Naive thymus-derived CD4-positive, alpha-beta T cell (primary cell): ENCODE measurements at regions not wholly inside any gene's neighbourhood (a gene's known extent, or its start where the extent isn't known, plus 50 kb on each side); places are given as distances from the start of the nearest gene placed in this dataset.
"Not testable (repeated sequence)": the region's sequence is repeated elsewhere in the genome, so short reads cannot be mapped to it uniquely, and the experiment has no call there.

Experiments
- ATAC-seq: fragments of 150-1000 bp; cut with Tn5 transposase; 2 replicates; pipeline ENCODE4 v1.10.0; 2021; ENCODE audit warnings: mild to moderate bottlenecking, moderate library complexity
- CTCF ChIA-PET: fragments of 350-600 bp; sonication (Branson Sonifier 250); formaldehyde crosslinking; loops from one replicate; lab custom pipeline; 2021; ENCODE audit warnings: antibody characterized with exemption; lab: Charles Lee
- POLR2A ChIA-PET: fragments of 350-600 bp; sonication (Branson Sonifier 250); formaldehyde crosslinking; loops from one replicate; lab custom pipeline; 2021; ENCODE audit warnings: antibody characterized with exemption, inconsistent platforms; lab: Charles Lee
- DNase-seq, 9 donors: peaks; one replicate each; pipeline versions ENCODE4 v3.0.0 to v3.0.0-alpha.2; 2020 to 2022; ENCODE audit warnings: mixed read lengths in 1 of 9
- H3K27ac ChIP-seq: one replicate; pipeline ENCODE4 v1.7.0; 2013; ENCODE audit warnings: mild to moderate bottlenecking, low read depth, low read length, moderate library complexity
- H3K27me3 ChIP-seq, 2 donors: one replicate each; pipeline ENCODE4 v1.7.0; 2013; ENCODE audit warnings: low read length in 2 of 2, mild to moderate bottlenecking in 2 of 2, moderate library complexity in 2 of 2; ENCODE audit not compliant: control insufficient read depth in 2 of 2, insufficient read depth in 2 of 2
- H3K36me3 ChIP-seq, 3 experiments: 1 replicate in 2 of 3; 2 replicates in 1 of 3; pipeline ENCODE4 v1.7.0; 2013; ENCODE audit warnings: low read length in 3 of 3, mild to moderate bottlenecking in 3 of 3, moderate library complexity in 1 of 3; ENCODE audit not compliant: insufficient read depth in 3 of 3, control insufficient read depth in 2 of 3
- H3K4me1 ChIP-seq, 2 donors: one replicate each; pipeline ENCODE4 v1.7.0; 2013; ENCODE audit warnings: low read length in 2 of 2, mild to moderate bottlenecking in 2 of 2, moderate library complexity in 1 of 2; ENCODE audit not compliant: control insufficient read depth in 2 of 2, insufficient read depth in 2 of 2
- H3K4me3 ChIP-seq: 2 replicates; pipeline ENCODE4 v1.7.0; 2013; ENCODE audit warnings: mild to moderate bottlenecking, low read length
- H3K9me3 ChIP-seq, 3 experiments: 1 replicate in 2 of 3; 2 replicates in 1 of 3; pipeline ENCODE4 v1.7.0; 2013; ENCODE audit warnings: low read length in 3 of 3; ENCODE audit not compliant: control insufficient read depth in 2 of 3
- H3K27ac Mint-ChIP-seq, 9 donors: one replicate each; pipeline ENCODE4 v1.8.0; 2020 to 2022; ENCODE audit warnings: mixed read lengths in 9 of 9, mild to moderate bottlenecking in 8 of 9, moderate library complexity in 5 of 9, inconsistent platforms in 2 of 9
- H3K27me3 Mint-ChIP-seq, 5 donors: one replicate each; pipeline ENCODE4 v1.8.0; 2021 to 2022; ENCODE audit warnings: mixed read lengths in 5 of 5, mild to moderate bottlenecking in 1 of 5
- H3K36me3 Mint-ChIP-seq, 5 donors: one replicate each; pipeline ENCODE4 v1.8.0; 2020 to 2022; ENCODE audit warnings: mixed read lengths in 5 of 5, mild to moderate bottlenecking in 3 of 5, inconsistent platforms in 1 of 5
- H3K4me1 Mint-ChIP-seq, 7 donors: one replicate each; pipeline ENCODE4 v1.8.0; 2020 to 2022; ENCODE audit warnings: mixed read lengths in 7 of 7, mild to moderate bottlenecking in 3 of 7, inconsistent platforms in 1 of 7
- H3K4me3 Mint-ChIP-seq, 10 donors: one replicate each; pipeline ENCODE4 v1.8.0; 2020 to 2022; ENCODE audit warnings: mild to moderate bottlenecking in 10 of 10, mixed read lengths in 10 of 10, moderate library complexity in 6 of 10, inconsistent platforms in 2 of 10
- H3K9me3 Mint-ChIP-seq, 11 donors: one replicate each; pipeline ENCODE4 v1.8.0; 2020 to 2022; ENCODE audit warnings: mixed read lengths in 11 of 11, mild to moderate bottlenecking in 4 of 11, inconsistent platforms in 1 of 11, moderate library complexity in 1 of 11
- intact Hi-C, 2 donors: fragments of 100-400 bp; cut with micrococcal nuclease; formaldehyde crosslinking; loops; one replicate each; pipeline ENCODE4 v1.15.1; 2023

DNA sequence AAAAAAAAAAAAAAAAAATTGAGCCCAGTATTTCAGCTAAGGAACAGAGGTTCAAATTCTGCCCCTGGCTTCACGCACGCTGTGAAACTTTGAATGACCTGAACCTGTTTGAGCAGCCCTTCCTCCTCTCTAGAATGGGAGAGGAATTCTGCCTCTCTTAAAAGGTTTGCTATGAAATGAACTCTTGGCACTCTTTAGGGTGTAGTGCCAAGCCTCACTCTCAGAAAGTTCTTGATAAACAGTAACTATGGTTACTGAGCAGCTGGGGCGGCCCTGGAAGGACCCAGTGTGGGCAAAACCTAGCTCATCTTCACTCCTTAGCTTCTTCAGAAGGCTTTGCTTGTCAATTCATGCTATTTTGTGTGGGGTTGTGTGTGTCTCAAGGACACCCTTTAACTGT, 73.7 kb downstream of the GEMIN8 start:
- H3K9me3 ChIP-seq: no peaks in the 10 kb centered on the region
- H3K4me3 ChIP-seq: no peak overlapping the region
- peaks cover 0 to 7% (median 2%) of the 10 kb centered on the region in 11 donors for H3K9me3 Mint-ChIP-seq
- peaks cover 0 to 6% (median 4%) of the 10 kb centered on the region in 7 donors for H3K4me1 Mint-ChIP-seq
- H3K27ac Mint-ChIP-seq: no peak overlapping the region
- ChIA-PET POLR2A (no interaction called here), CTCF (no interaction called here)
- DNase-seq: no peak
- H3K27me3 ChIP-seq: no peaks in the 10 kb centered on the region
- peaks cover 0 to 5% (median 0%) of the 10 kb centered on the region in 5 donors for H3K27me3 Mint-ChIP-seq
- no peaks in the 10 kb centered on the region for H3K4me1 ChIP-seq
- H3K36me3 Mint-ChIP-seq: peaks cover 0 to 9% (median 0%) of the 10 kb centered on the region in 5 donors
- no peak overlapping the region for H3K4me3 Mint-ChIP-seq
- no peak overlapping the region for H3K27ac ChIP-seq
- no peak for ATAC-seq
- intact Hi-C loops: no loop called here
- no peaks in the 10 kb centered on the region for H3K36me3 ChIP-seq

DNA sequence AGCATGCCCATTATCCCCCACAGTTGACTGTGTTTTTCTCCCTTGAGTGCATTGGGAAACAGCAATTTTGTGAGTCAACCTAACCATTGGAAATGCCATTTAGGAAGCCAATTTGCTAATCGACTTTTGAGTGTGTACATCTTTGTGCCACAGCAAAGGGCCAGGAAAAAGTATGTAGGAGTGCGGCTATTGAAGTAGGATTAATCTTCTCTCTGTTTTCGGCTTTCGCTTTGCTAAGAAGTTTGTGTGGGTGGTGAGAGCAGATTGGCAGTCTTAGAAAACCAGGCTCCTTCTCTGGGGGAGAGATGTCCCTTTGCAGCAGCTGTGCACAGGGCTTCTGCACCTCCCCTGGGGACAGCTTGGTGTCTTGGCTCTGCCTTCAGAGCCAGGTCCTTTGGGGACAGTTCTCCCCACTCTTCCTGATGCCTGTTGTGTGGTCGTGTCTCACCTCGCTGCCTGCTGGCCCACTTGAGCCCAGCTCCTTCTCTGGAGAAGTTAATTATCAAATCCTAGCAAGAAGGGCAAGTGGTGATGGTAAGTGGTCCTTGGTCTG, 74.5 kb downstream of the GEMIN8 start:
- Mint-ChIP-seq H3K4me1 (peaks cover 0 to 6% (median 4%) of the 10 kb centered on the region in 7 donors), H3K4me3 (no peak overlapping the region), H3K27me3 (peaks cover 0 to 5% (median 0%) of the 10 kb centered on the region in 5 donors), H3K36me3 (peaks cover 0 to 9% (median 0%) of the 10 kb centered on the region in 5 donors), H3K27ac (no peak overlapping the region), H3K9me3 (peaks cover 0 to 7% (median 2%) of the 10 kb centered on the region in 11 donors)
- POLR2A ChIA-PET: no interaction called here
- intact Hi-C loops: no loop called here
- Histone ChIP-seq H3K9me3 (no peaks in the 10 kb centered on the region), H3K4me1 (no peaks in the 10 kb centered on the region), H3K4me3 (no peak overlapping the region), H3K36me3 (no peaks in the 10 kb centered on the region), H3K27me3 (no peaks in the 10 kb centered on the region), H3K27ac (no peak overlapping the region)
- CTCF ChIA-PET: no interaction called here
- DNase-seq (no peak), ATAC-seq (no peak)

DNA sequence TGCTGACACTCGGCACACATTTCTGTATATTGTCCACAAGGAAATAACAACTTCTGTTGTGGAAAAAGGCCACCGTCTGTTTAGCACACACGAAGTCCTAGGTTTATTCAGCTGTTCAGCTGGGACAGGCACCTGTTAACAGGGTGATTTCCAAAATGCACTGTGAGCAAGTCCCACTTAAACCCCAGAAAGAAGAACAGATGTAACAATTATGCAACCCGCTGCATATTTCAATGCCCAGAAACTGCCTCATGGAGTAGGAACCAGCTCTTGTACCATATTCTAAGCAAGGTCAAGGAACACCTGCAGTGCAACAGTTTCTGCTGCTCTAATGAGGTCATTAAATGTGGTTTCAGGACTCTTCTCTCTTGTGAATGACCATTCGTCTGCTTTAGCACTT, 77.1 kb downstream of the GEMIN8 start:
- Histone ChIP-seq H3K27ac (no peak overlapping the region), H3K36me3 (no peaks in the 10 kb centered on the region), H3K4me1 (no peaks in the 10 kb centered on the region), H3K27me3 (no peaks in the 10 kb centered on the region), H3K4me3 (no peak overlapping the region), H3K9me3 (no peaks in the 10 kb centered on the region)
- Mint-ChIP-seq H3K4me3 (no peak overlapping the region), H3K36me3 (peaks cover 0 to 5% (median 0%) of the 10 kb centered on the region in 5 donors), H3K4me1 (no peaks in the 10 kb centered on the region), H3K27ac (no peak overlapping the region), H3K27me3 (peaks cover 0 to 5% (median 0%) of the 10 kb centered on the region in 5 donors), H3K9me3 (peaks cover 0 to 6% (median 0%) of the 10 kb centered on the region in 11 donors)
- ChIA-PET POLR2A (no interaction called here), CTCF (no interaction called here)
- intact Hi-C loops: no loop called here
- DNase-seq (no peak), ATAC-seq (no peak)

DNA sequence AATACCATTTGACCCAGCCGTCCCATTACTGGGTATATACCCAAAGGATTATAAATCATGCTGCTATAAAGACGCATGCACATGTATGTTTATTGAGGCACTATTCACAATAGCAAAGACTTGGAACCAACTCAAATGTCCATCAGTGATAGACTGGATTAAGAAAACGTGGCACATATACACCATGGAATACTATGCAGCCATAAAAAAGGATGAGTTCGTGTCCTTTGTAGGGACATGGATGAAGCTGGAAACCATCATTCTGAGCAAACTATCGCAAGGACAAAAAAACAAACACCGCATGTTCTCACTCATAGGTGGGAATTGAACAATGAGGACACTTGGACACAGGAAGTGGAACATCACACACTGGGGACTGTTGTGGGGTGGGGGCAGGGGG, 83.5 kb downstream of the GEMIN8 start:
- H3K9me3 ChIP-seq, ATAC-seq, DNase-seq, H3K4me1 ChIP-seq, H3K4me1 Mint-ChIP-seq, H3K4me3 Mint-ChIP-seq, H3K27me3 Mint-ChIP-seq, CTCF ChIA-PET, H3K9me3 Mint-ChIP-seq, H3K27ac Mint-ChIP-seq, intact Hi-C loops, H3K27me3 ChIP-seq, POLR2A ChIA-PET, H3K4me3 ChIP-seq, H3K27ac ChIP-seq, H3K36me3 Mint-ChIP-seq, H3K36me3 ChIP-seq: not testable (repeated sequence)

DNA sequence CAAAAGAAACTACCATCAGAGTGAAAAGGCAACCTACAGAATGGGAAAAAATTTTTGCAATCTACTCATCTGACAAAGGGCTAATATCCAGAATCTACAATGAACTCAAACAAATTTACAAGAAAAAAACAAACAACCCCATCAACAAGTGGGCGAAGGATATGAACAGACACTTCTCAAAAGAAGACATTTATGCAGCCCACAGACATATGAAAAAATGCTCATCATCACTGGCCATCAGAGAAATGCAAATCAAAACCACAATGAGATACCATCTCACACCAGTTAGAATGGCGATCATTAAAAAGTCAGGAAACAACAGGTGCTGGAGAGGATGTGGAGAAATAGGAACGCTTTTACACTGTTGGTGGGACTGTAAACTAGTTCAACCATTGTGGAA, 83.9 kb downstream of the GEMIN8 start:
- H3K27ac Mint-ChIP-seq, H3K27me3 ChIP-seq, H3K4me3 ChIP-seq, H3K27ac ChIP-seq, POLR2A ChIA-PET, H3K36me3 Mint-ChIP-seq, H3K4me3 Mint-ChIP-seq, H3K4me1 ChIP-seq, ATAC-seq, H3K9me3 ChIP-seq, H3K36me3 ChIP-seq, H3K4me1 Mint-ChIP-seq, H3K27me3 Mint-ChIP-seq, intact Hi-C loops, DNase-seq, H3K9me3 Mint-ChIP-seq, CTCF ChIA-PET: not testable (repeated sequence)

DNA sequence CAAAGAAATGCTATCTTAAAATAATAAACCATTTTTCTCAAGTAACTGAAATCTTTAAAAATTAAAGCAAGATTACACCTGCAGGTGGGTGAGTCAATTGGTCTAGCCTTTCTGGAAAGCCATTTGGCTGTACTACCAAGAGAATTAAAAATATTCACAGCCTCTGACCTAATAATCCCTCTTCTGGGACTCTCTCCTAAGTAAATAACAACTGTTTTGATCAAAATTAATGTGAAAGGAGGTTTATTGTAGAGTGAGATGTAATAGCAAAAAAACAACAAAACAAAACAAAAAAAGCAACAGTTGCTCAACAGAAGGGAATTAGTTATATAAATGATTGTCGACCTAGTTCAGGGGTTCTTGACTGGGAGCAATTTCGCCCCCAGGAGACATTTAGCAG, 89.0 kb downstream of the GEMIN8 start:
- POLR2A ChIA-PET: no interaction called here
- CTCF ChIA-PET: no interaction called here
- H3K4me1 Mint-ChIP-seq: peaks cover 0 to 9% (median 3%) of the 10 kb centered on the region in 7 donors
- no peak for ATAC-seq
- Histone ChIP-seq H3K36me3 (no peaks in the 10 kb centered on the region), H3K4me1 (no peaks in the 10 kb centered on the region), H3K27ac (no peak overlapping the region), H3K27me3 (no peaks in the 10 kb centered on the region), H3K4me3 (no peak overlapping the region), H3K9me3 (no peaks in the 10 kb centered on the region)
- H3K4me3 Mint-ChIP-seq: no peak overlapping the region
- H3K36me3 Mint-ChIP-seq: no peaks in the 10 kb centered on the region
- peaks cover 0 to 3% (median 0%) of the 10 kb centered on the region in 11 donors for H3K9me3 Mint-ChIP-seq
- H3K27ac Mint-ChIP-seq: no peak overlapping the region
- DNase-seq: no peak
- peaks cover 12 to 41% (median 29%) of the 10 kb centered on the region in 5 donors for H3K27me3 Mint-ChIP-seq
- intact Hi-C loops: no loop called here
